Loucy (cell line): ENCODE measurements at regions not wholly inside any gene's neighbourhood (a gene's known extent, or its start where the extent isn't known, plus 50 kb on each side); places are given as distances from the start of the nearest gene placed in this dataset.

ENCODE experiments used
- CTCF ChIP-seq: fragments of 200-600 bp; sonication (generic); conservative IDR thresholded peaks from 2 replicates; pipeline ENCODE4 v1.5.1; 2014; ENCODE audit warnings: mild to moderate bottlenecking, antibody characterized with exemption, low read length
- EZH2phosphoT487 ChIP-seq: fragments of 200-600 bp; IDR thresholded peaks from 2 replicates; pipeline ENCODE4 v1.6.1; 2018; ENCODE audit warnings: antibody characterized with exemption, mild to moderate bottlenecking, moderate library complexity, borderline replicate concordance

GRCh38 chr4:84215217-84215616 is 283.9 kb downstream of the NKX6-1 start:
- TF ChIP-seq CTCF (no peak), EZH2phosphoT487 (no peak)
